ENCODE measurements at regions not wholly inside any gene's neighbourhood (a gene's known extent, or its start where the extent isn't known, plus 50 kb on each side); places are given as distances from the start of the nearest gene placed in this dataset.

- Histone ChIP-seq H3K27ac (no peak overlapping the region), H3K4me1 (peaks cover 14% of the 10 kb centered on the region), H3K36me3 (no peaks in the 10 kb centered on the region), H4K20me1 (no peaks in the 10 kb centered on the region), H3K4me3 (no peak overlapping the region), H3K27me3 (peaks cover 3% of the 10 kb centered on the region; the same call in 1 of the 2 replicates), H3K9ac (no peak overlapping the region), H3K9me3 (no peaks in the 10 kb centered on the region), H3K4me2 (no peak overlapping the region)
- no peak for TF ChIP-seq Cebpa-rat (IDR thresholded peaks at IDR 0.05)
Measured at GRCh38 chr2:43041173-43041591, 185.2 kb downstream of the ZFP36L2 start.

- H3K36me3 ChIP-seq = no peaks in the 10 kb centered on the region
- H3K9me3 ChIP-seq = no peaks in the 10 kb centered on the region
- H3K4me1 ChIP-seq = peaks cover 10% of the 10 kb centered on the region
- H3K4me2 ChIP-seq = peak overlapping the region; percentile 47; the same call in 1 of the 2 replicates
- no peak overlapping the region for H3K4me3 ChIP-seq
- no peaks in the 10 kb centered on the region for H4K20me1 ChIP-seq
- H3K27me3 ChIP-seq = peaks cover 3% of the 10 kb centered on the region; the same call in 1 of the 2 replicates
- H3K9ac ChIP-seq = no peak overlapping the region
- H3K27ac ChIP-seq = no peak overlapping the region
- no peak for TF ChIP-seq Cebpa-rat (IDR thresholded peaks at IDR 0.05)
Measured at GRCh38 chr2:43040084-43040854, 186.1 kb downstream of the ZFP36L2 start.

DNA sequence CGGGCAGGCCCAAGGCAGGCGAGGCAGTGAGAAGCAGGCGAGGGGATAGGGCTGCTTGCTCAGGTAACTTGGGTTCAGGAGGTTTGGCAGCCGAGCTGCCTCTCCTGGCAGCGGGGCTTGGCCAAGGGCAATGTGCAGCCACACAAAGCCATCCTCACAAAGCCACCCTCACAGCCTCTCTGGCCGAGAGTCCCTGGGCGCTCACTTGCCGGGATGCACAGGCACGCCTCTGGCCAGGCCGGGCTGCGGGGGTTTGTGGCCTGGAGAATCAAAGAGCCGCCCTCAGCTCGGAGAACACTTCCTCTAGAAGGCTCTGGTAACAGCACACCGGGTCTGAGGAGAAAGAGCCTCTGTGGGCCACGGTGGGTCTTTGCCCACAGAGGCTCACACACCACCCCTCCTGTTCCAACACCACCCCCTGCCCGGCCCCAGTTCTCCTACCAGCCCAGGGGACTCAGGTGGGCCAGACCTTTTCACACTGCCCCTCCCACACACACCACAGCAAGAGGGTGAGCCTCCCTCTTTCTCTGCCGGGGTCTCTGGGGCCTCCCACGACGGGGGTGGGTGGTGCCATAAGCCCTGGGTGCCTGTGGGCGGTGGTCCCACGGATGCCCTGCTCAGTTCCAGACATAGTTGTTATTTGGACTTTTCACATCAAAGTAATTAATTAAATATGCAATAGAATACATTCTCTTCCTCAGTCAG is 186.9 kb downstream of the ZFP36L2 start:
- no peak overlapping the region for H3K27ac ChIP-seq
- H3K4me1 ChIP-seq = peaks cover 10% of the 10 kb centered on the region
- H3K4me3 ChIP-seq = no peak overlapping the region
- H3K27me3 ChIP-seq = peaks cover 3% of the 10 kb centered on the region; the same call in 1 of the 2 replicates
- H3K9ac ChIP-seq = no peak overlapping the region
- peak overlapping the region; percentile 47 for H3K4me2 ChIP-seq
- H4K20me1 ChIP-seq = no peaks in the 10 kb centered on the region
- H3K9me3 ChIP-seq = no peaks in the 10 kb centered on the region
- TF ChIP-seq Cebpa-rat (IDR thresholded peaks at IDR 0.05) = no peak
- H3K36me3 ChIP-seq = no peaks in the 10 kb centered on the region

DNA sequence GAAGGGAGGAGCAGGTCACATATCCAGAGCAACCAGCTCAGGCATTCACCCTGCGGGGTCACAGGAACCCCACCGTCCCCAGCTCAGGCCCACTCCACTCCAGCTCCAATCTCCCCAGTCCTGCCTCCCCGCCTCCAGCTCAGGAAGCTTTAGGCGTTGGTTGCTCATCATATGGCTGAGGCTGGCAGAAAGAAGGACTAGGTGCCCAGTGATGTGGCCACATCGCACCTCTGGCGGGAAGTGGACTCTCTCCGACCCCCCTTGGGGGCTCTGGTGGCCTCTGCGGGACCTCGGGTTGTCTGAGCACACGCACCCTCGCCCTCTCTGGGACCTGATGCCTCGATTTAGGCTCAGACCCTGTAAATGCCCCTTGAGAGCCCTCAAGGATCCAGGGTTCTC is 187.7 kb downstream of the ZFP36L2 start:
- H3K4me3 ChIP-seq = no peak overlapping the region
- H3K9ac ChIP-seq = no peak overlapping the region
- no peak overlapping the region for H3K27ac ChIP-seq
- TF ChIP-seq Cebpa-rat (IDR thresholded peaks at IDR 0.05) = no peak
- H3K27me3 ChIP-seq = peaks cover 3% of the 10 kb centered on the region; the same call in 1 of the 2 replicates
- H4K20me1 ChIP-seq = no peaks in the 10 kb centered on the region
- H3K36me3 ChIP-seq = no peaks in the 10 kb centered on the region
- peaks cover 10% of the 10 kb centered on the region for H3K4me1 ChIP-seq
- no peaks in the 10 kb centered on the region for H3K9me3 ChIP-seq
- no peak overlapping the region for H3K4me2 ChIP-seq

DNA sequence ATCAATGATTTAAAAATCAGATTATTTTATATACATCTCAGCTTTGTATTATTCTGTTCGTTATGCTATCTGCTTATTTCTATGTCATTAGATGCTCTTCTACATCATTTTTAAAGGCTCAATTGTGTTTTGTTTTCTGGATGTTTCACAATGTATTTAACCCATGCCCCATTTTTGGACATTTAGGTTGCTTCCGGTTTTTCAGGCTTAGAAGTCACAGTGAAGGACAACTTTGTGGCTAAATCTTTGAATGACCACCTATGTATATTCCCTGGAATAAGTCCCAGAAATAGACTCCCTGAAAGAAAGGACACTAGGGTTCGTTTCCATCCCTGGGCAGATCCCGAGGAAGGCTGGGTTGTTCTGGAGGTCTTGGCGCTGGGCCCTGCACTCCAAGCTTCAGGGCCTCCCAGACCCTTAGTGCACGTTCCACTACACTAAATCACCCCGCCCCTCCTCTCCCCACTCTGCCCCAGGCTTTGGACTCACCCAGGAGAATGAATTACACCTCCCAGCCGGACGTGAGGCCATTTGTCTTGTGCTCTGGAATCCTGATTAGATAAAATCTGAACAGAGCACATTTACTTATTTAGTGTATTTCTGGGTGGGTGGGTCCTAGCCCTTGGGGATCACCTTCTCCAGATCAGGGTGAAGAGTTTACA is 188.2 kb downstream of the ZFP36L2 start:
- Histone ChIP-seq H3K4me3 (no peak overlapping the region), H3K4me2 (no peak overlapping the region), H3K27me3 (peaks cover 3% of the 10 kb centered on the region; the same call in 1 of the 2 replicates), H3K27ac (no peak overlapping the region), H4K20me1 (no peaks in the 10 kb centered on the region), H3K9me3 (no peaks in the 10 kb centered on the region), H3K9ac (no peak overlapping the region), H3K36me3 (no peaks in the 10 kb centered on the region), H3K4me1 (peaks cover 10% of the 10 kb centered on the region)
- TF ChIP-seq Cebpa-rat (IDR thresholded peaks at IDR 0.05) = no peak

DNA sequence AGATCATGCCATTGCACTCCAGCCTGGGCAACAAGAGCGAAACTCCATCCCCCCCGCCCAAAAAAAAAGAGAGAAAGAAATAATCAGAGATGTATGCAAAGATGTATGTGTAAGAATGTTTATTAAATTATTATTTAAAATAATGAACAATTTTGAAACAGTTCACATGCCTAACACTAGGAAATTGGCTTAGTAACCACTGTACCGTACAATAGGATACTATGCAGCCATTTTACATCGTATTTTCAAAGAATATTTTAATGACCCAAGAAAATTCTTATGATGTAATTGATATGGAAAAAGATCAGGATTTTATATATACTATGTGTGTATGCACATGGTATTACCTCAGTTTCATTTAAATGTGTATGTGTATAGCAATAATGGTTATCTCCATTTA is 190.5 kb downstream of the ZFP36L2 start:
- Histone ChIP-seq H3K4me3 (no peak overlapping the region), H3K9ac (no peak overlapping the region), H4K20me1 (no peaks in the 10 kb centered on the region), H3K27me3 (peaks cover 3% of the 10 kb centered on the region; the same call in 1 of the 2 replicates), H3K4me1 (peaks cover 10% of the 10 kb centered on the region), H3K4me2 (no peak overlapping the region), H3K27ac (no peak overlapping the region), H3K36me3 (no peaks in the 10 kb centered on the region), H3K9me3 (no peaks in the 10 kb centered on the region)
- no peak for TF ChIP-seq Cebpa-rat (IDR thresholded peaks at IDR 0.05)

DNA sequence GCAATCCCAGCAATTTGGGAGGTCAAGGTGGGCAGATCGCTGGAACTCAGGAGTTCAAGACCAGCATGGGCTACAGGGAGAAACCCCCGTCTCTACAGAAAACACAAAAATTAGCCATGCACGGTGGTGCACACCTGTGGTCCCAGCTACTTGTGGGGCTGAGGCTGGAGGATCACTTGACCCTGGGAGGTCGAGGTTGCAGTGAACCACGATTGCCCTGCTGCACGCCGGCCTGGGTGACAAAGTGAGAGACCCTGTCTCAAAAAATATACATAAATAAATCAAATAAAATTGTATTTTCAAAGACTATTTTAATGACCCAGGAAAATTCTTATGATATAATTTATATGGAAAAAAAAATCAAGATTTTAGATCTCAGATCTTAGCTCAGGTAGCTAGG is 191.5 kb downstream of the ZFP36L2 start:
- Histone ChIP-seq H3K27me3 (peaks cover under 1% of the 10 kb centered on the region; the same call in 1 of the 2 replicates), H3K36me3 (no peaks in the 10 kb centered on the region), H3K9ac (no peak overlapping the region), H3K4me3 (no peak overlapping the region), H3K9me3 (no peaks in the 10 kb centered on the region), H4K20me1 (no peaks in the 10 kb centered on the region), H3K27ac (no peak overlapping the region), H3K4me1 (peaks cover 9% of the 10 kb centered on the region), H3K4me2 (no peak overlapping the region)
- TF ChIP-seq Cebpa-rat (IDR thresholded peaks at IDR 0.05) = no peak

DNA sequence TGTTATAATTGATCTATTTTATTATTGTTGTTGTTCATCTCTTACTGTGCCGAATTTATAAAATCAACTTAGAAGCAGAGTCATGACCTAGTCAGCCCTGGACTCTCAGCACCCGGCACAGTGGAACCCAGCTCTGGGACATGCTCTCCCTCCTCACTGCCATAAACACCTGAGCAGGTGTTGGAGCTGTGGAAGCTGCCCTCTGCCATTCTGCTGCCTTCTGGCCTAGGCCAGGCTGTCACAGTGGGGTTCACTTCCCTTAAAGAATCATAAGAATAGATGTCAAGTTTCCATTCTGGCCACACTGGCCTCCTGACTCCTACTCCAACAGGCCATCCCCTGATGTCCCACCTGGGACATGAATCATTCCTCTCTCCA is 192.2 kb downstream of the ZFP36L2 start:
- Histone ChIP-seq H3K4me3 (no peak overlapping the region), H3K9ac (no peak overlapping the region), H3K4me2 (no peak overlapping the region), H4K20me1 (no peaks in the 10 kb centered on the region), H3K36me3 (no peaks in the 10 kb centered on the region), H3K27me3 (no peaks in the 10 kb centered on the region), H3K9me3 (no peaks in the 10 kb centered on the region), H3K27ac (no peak overlapping the region), H3K4me1 (peaks cover 2% of the 10 kb centered on the region)
- TF ChIP-seq Cebpa-rat (IDR thresholded peaks at IDR 0.05) = no peak

- Histone ChIP-seq H4K20me1 (no peaks in the 10 kb centered on the region), H3K4me2 (no peak overlapping the region), H3K9me3 (no peaks in the 10 kb centered on the region), H3K36me3 (no peaks in the 10 kb centered on the region), H3K27ac (no peak overlapping the region), H3K27me3 (no peaks in the 10 kb centered on the region), H3K4me1 (no peaks in the 10 kb centered on the region), H3K4me3 (no peak overlapping the region), H3K9ac (no peak overlapping the region)
- no peak for TF ChIP-seq Cebpa-rat (IDR thresholded peaks at IDR 0.05)
Measured at GRCh38 chr2:43033466-43034241, 192.8 kb downstream of the ZFP36L2 start.

All from BLaER1 (cell line).